ENCODE measurements at regions not wholly inside any gene's neighbourhood (a gene's known extent, or its start where the extent isn't known, plus 50 kb on each side); places are given as distances from the start of the nearest gene placed in this dataset.

DNA sequence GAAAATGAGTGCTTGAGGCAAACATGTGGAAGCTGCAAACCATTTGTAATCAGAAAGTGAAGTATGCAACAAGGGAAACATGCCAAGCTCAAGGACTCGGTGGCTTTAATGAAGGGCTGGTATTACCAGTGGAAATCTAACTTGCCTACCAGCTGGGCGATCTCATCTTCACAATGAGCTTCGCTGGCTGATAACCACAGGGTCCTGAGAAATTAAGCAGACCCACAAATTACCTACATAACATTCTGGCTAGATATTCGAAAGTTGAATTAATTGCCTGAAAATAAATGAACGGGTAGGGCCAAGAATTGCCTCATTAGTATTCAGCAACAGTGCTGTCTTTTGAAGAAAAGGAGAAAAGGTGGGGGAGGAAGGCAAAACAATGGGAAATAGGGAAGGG, 439.4 kb downstream of the PDZRN4 start:
- H3K27ac ChIP-seq, result no peak overlapping the region
- no peak for DNase-seq (ENCODE audit: low read depth, low spot score)

DNA sequence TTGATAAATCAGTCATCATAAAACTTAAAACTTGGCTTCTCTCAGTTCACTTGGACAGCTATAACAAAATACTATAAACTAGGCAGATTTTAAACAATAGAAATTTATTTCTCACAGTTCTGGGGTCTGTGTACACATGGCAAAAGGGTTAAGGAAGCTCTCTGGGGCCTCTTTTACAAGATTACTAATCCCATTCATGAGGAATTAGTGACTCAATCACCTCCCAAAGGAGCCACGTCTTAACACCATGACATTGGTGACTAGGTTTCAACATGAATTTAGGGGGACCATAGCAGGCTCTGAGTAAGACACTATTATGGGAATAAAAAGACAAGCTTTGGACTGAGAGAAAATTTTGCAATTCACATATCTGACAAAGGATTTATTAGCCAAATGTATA, 436.5 kb downstream of the PDZRN4 start:
- H3K27ac ChIP-seq, result no peak overlapping the region
- DNase-seq (ENCODE audit: low read depth, low spot score), result no peak
